ENCODE measurements at regions not wholly inside any gene's neighbourhood (a gene's known extent, or its start where the extent isn't known, plus 50 kb on each side); places are given as distances from the start of the nearest gene placed in this dataset.

GRCh38 chr13:80133631-80134261 lies 207.2 kb downstream of the SPRY2 start:
- TF ChIP-seq CTCF (optimal IDR thresholded peaks at IDR 0.05 in 1 of 3, IDR thresholded peaks at IDR 0.05 in 1 of 3, conservative IDR thresholded peaks at IDR 0.05 in 1 of 3; ENCODE audit: extremely low read depth in 1 of 3, insufficient read depth in 2 of 3, low read length in 3 of 3) = no peak
- TF ChIP-seq EZH2 (IDR thresholded peaks at IDR 0.05; ENCODE audit: low read length) = no peak

Measured in keratinocyte (primary cell).